Tibial artery (tissue), 4 donors: ENCODE measurements at regions not wholly inside any gene's neighbourhood (a gene's known extent, or its start where the extent isn't known, plus 50 kb on each side); places are given as distances from the start of the nearest gene placed in this dataset.

ENCODE experiments used
- DNase-seq, 2 donors: peaks; one replicate each; pipeline ENCODE4 v3.0.0-alpha.2; 2019
- H3K27ac ChIP-seq, 2 donors: fragments of 200-600 bp; sonication (generic) in 1 of 2; 1 replicate in 1 of 2; 2 replicates in 1 of 2; pipeline ENCODE4 v1.5.1; 2018 to 2019; ENCODE audit warnings: mild to moderate bottlenecking in 1 of 2
- H3K27me3 ChIP-seq, 2 donors: fragments of 200-600 bp; sonication (generic) in 1 of 2; one replicate each; pipeline versions ENCODE4 v1.5.1 to v1.6.0; 2016 to 2019
- H3K36me3 ChIP-seq, 3 donors: fragments of 200-600 bp; sonication (generic) in 2 of 3; one replicate each; pipeline ENCODE4 v1.5.1; 2016 to 2019; ENCODE audit warnings: mild to moderate bottlenecking in 2 of 3
- H3K4me1 ChIP-seq, 4 donors: fragments of 200-600 bp; sonication (generic) in 2 of 4; 1 replicate in 3 of 4; 2 replicates in 1 of 4; pipeline ENCODE4 v1.5.1; 2016 to 2019
- H3K4me3 ChIP-seq, 2 donors: fragments of 200-600 bp; sonication (generic) in 1 of 2; 1 replicate in 1 of 2; 2 replicates in 1 of 2; pipeline ENCODE4 v1.5.1; 2018 to 2019; ENCODE audit warnings: mild to moderate bottlenecking in 2 of 2
- H3K9me3 ChIP-seq, 3 donors: fragments of 200-600 bp; sonication (generic) in 1 of 3; one replicate each; pipeline ENCODE4 v1.5.1; 2016 to 2019
- intact Hi-C: fragments of 100-400 bp; cut with DNase I; formaldehyde crosslinking; loops from one replicate; pipeline ENCODE4 v1.15.0; 2023; ENCODE audit warnings: low total_unique reads
- TF ChIP-seq, protein P1 (sequence below), 2 experiments: fragments of 200-600 bp in 1 of 2; fragments of 450-650 bp in 1 of 2; IDR thresholded peaks; one replicate each; pipeline ENCODE4 v1.5.1; 2017 to 2019; ENCODE audit warnings: antibody characterized with exemption in 2 of 2, mild to moderate bottlenecking in 1 of 2, moderate library complexity in 1 of 2

DNA sequence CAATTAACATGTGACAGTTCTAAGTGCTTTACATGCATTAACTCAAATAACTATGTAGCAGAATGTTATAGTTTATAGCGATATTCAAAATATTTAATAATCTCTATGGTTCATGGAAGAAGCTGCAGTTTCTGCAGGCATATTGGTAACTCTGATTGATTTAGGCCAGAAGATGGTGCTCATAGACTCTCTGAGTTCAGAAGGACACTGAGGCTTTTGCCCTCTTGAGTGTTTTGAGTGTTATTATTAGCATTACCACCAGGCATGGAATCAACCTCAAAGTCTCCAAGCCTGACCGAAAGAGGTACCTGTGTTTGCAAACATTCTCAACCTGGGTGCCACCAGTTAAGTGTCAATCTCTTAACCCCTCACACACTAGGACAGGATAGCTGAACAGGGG lies 792.3 kb upstream of the PCDH7 start:
- no peak overlapping the region for H3K4me3 ChIP-seq
- no peaks in the 10 kb centered on the region for H3K4me1 ChIP-seq
- no peak for DNase-seq
- no peaks in the 10 kb centered on the region for H3K9me3 ChIP-seq
- TF ChIP-seq, protein P1, sequence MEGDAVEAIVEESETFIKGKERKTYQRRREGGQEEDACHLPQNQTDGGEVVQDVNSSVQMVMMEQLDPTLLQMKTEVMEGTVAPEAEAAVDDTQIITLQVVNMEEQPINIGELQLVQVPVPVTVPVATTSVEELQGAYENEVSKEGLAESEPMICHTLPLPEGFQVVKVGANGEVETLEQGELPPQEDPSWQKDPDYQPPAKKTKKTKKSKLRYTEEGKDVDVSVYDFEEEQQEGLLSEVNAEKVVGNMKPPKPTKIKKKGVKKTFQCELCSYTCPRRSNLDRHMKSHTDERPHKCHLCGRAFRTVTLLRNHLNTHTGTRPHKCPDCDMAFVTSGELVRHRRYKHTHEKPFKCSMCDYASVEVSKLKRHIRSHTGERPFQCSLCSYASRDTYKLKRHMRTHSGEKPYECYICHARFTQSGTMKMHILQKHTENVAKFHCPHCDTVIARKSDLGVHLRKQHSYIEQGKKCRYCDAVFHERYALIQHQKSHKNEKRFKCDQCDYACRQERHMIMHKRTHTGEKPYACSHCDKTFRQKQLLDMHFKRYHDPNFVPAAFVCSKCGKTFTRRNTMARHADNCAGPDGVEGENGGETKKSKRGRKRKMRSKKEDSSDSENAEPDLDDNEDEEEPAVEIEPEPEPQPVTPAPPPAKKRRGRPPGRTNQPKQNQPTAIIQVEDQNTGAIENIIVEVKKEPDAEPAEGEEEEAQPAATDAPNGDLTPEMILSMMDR (IDR thresholded peaks at IDR 0.05) = no peak
- intact Hi-C loops = no loop called here
- no peaks in the 10 kb centered on the region for H3K27me3 ChIP-seq
- no peaks in the 10 kb centered on the region for H3K36me3 ChIP-seq
- no peak overlapping the region for H3K27ac ChIP-seq

DNA sequence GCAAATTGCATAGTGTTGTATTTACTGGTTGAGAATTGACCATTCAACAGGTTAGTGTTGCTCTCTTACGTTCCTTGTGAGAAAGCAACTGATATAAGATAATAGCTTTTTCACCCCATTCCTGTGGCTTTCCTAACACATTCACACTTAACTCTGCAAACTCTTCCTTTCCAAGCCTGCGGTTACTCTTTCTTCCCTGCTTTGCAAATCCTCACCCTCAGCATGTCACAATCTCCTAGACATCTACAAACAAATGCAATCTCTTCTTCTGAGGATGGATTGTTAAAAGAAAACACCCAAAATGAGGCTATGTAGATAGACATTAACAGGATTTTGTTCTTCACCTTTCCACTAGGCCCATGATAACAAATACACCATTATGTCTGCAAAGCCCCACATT lies 771.7 kb upstream of the PCDH7 start:
- Histone ChIP-seq H3K27ac (no peak overlapping the region), H3K4me3 (no peak overlapping the region), H3K27me3 (no peaks in the 10 kb centered on the region), H3K4me1 (no peaks in the 10 kb centered on the region), H3K9me3 (no peaks in the 10 kb centered on the region), H3K36me3 (no peaks in the 10 kb centered on the region)
- DNase-seq = no peak
- intact Hi-C loops = no loop called here
- TF ChIP-seq, protein P1 (IDR thresholded peaks at IDR 0.05) = no peak

DNA sequence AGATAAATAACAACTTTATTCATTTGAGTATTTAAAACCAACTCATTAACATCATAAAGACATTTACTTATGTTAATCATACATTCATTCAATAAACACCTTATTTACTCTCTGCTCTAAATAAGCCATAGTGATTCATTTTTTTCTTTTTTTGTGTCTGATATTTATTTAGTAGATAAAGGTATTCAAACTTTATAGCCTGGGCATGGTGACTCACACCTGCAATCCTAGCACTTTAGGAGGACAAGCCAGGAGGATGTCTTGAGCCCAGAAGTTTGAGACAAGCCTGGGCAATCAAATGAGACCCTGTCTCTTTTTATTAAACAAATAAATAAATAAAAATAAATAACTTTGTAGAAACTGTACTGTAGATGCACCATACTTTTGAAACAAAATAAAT lies 771.3 kb upstream of the PCDH7 start:
- TF ChIP-seq, protein P1 (IDR thresholded peaks at IDR 0.05) = no peak
- no peaks in the 10 kb centered on the region for H3K27me3 ChIP-seq
- H3K36me3 ChIP-seq = no peaks in the 10 kb centered on the region
- no peak overlapping the region for H3K27ac ChIP-seq
- H3K4me1 ChIP-seq = no peaks in the 10 kb centered on the region
- H3K9me3 ChIP-seq = no peaks in the 10 kb centered on the region
- intact Hi-C loops = no loop called here
- DNase-seq = no peak
- H3K4me3 ChIP-seq = no peak overlapping the region

- intact Hi-C loops = no loop called here
- H3K36me3 ChIP-seq = no peaks in the 10 kb centered on the region
- DNase-seq = no peak
- H3K4me1 ChIP-seq = no peaks in the 10 kb centered on the region
- H3K9me3 ChIP-seq = no peaks in the 10 kb centered on the region
- no peaks in the 10 kb centered on the region for H3K27me3 ChIP-seq
- H3K4me3 ChIP-seq = no peak overlapping the region
- TF ChIP-seq, protein P1 (IDR thresholded peaks at IDR 0.05) = no peak
- H3K27ac ChIP-seq = no peak overlapping the region
Measured at GRCh38 chr4:29966386-29966785, 753.8 kb upstream of the PCDH7 start.

- TF ChIP-seq, protein P1 (IDR thresholded peaks at IDR 0.05) = no peak
- Histone ChIP-seq H3K9me3 (no peaks in the 10 kb centered on the region), H3K27me3 (no peaks in the 10 kb centered on the region), H3K4me1 (no peaks in the 10 kb centered on the region), H3K36me3 (no peaks in the 10 kb centered on the region), H3K27ac (no peak overlapping the region), H3K4me3 (no peak overlapping the region)
- DNase-seq = no peak
- intact Hi-C loops = no loop called here
Measured at GRCh38 chr4:29970626-29971025, 749.5 kb upstream of the PCDH7 start.

GRCh38 chr4:29972121-29972520 lies 748.0 kb upstream of the PCDH7 start:
- Histone ChIP-seq H3K27me3 (no peaks in the 10 kb centered on the region), H3K27ac (no peak overlapping the region), H3K9me3 (no peaks in the 10 kb centered on the region), H3K4me1 (no peaks in the 10 kb centered on the region), H3K36me3 (no peaks in the 10 kb centered on the region), H3K4me3 (no peak overlapping the region)
- intact Hi-C loops = no loop called here
- TF ChIP-seq, protein P1 (IDR thresholded peaks at IDR 0.05) = no peak
- no peak for DNase-seq
